Lung (tissue), 11 donors: ENCODE measurements at regions not wholly inside any gene's neighbourhood (a gene's known extent, or its start where the extent isn't known, plus 50 kb on each side); places are given as distances from the start of the nearest gene placed in this dataset.
"Not testable (repeated sequence)": the region's sequence is repeated elsewhere in the genome, so short reads cannot be mapped to it uniquely, and the experiment has no call there.

Experiments
- ATAC-seq: fragments of 200-7000 bp; cut with Tn5 transposase; one replicate; pipeline ENCODE4 v1.9.1; 2020; ENCODE audit warnings: moderate number of reproducible peaks; ENCODE audit not compliant: insufficient read depth, low FRiP score
- DNase-seq, 3 donors: peaks; one replicate each; pipeline ENCODE4 v3.0.0-alpha.2; 2013 to 2017
- H3K27ac ChIP-seq, 2 donors: one replicate each; pipeline ENCODE4 v1.5.1; 2013; ENCODE audit warnings: mild to moderate bottlenecking in 2 of 2, moderate library complexity in 2 of 2, control low read depth in 1 of 2, inconsistent platforms in 1 of 2, low read depth in 1 of 2, low read length in 1 of 2
- H3K27me3 ChIP-seq, 3 donors: one replicate each; pipeline ENCODE4 v1.5.1; 2013; ENCODE audit warnings: low read length in 2 of 3; ENCODE audit not compliant: control insufficient read depth in 3 of 3, insufficient read depth in 3 of 3
- H3K36me3 ChIP-seq, 4 donors: one replicate each; pipeline ENCODE4 v1.5.1; 2013; ENCODE audit warnings: low read length in 4 of 4, mild to moderate bottlenecking in 1 of 4, moderate library complexity in 1 of 4; ENCODE audit not compliant: control insufficient read depth in 4 of 4, insufficient read depth in 4 of 4
- H3K4me1 ChIP-seq, 5 donors: one replicate each; pipeline ENCODE4 v1.5.1; 2013; ENCODE audit warnings: low read length in 5 of 5, mild to moderate bottlenecking in 2 of 5, moderate library complexity in 1 of 5; ENCODE audit not compliant: control insufficient read depth in 5 of 5, insufficient read depth in 5 of 5
- H3K4me3 ChIP-seq: one replicate; pipeline ENCODE4 v1.5.1; 2013; ENCODE audit warnings: mild to moderate bottlenecking, control low read depth, moderate library complexity
- H3K9ac ChIP-seq, 2 donors: one replicate each; pipeline ENCODE4 v1.5.1; 2013; ENCODE audit warnings: low read length in 2 of 2, control low read depth in 1 of 2; ENCODE audit not compliant: insufficient read depth in 1 of 2
- H3K9me3 ChIP-seq, 4 donors: one replicate each; pipeline ENCODE4 v1.5.1; 2013; ENCODE audit warnings: low read length in 3 of 4, mild to moderate bottlenecking in 1 of 4, moderate library complexity in 1 of 4; ENCODE audit not compliant: control insufficient read depth in 4 of 4, insufficient read depth in 3 of 4
- WGBS, 2 donors: extraction: QIAGEN DNeasy Blood & Tissue Kit; methylation state at CpG; one replicate each; pipeline ENCODE4 v1.1.7; 2013; 5-methylcytosine and 5-hydroxymethylcytosine counted together
- TF ChIP-seq, protein P1 (sequence below): IDR thresholded peaks from 2 replicates; pipeline ENCODE4 v1.5.1; 2012; ENCODE audit warnings: mild to moderate bottlenecking; ENCODE audit errors: control extremely low read depth, extremely low read depth
- donor health status: control.
- donor health status: control.
- donor health status: Bipolar disorder and iron deficiency.
- donor health status: healthy.
- donor health status: DM: yes; HTN: yes; CAD: no.

DNA sequence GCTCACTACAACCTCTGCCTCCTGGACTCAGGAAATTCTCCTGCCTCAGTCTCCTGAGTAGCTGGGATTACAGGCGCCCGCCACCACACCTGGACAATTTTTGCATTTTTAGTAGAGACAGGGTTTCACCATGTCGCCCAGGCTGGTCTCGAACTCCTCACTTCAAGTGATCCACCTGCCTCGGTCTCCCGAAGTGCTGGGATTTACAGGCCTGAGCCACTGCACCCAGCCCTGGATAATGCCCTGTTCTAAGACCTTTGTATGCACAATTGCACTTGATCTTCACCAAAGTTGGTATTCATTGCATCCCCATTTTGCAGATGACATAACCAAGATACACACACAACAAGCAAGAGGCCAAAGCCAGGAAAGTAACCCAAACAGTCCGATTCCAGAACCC, 97.7 kb upstream of the CARD11 start:
- Histone ChIP-seq H3K4me1 (peaks cover 0 to 3% (median 0%) of the 10 kb centered on the region in 5 donors), H3K27me3 (peaks cover 0 to 2% (median 0%) of the 10 kb centered on the region in 3 donors), H3K4me3 (no peak overlapping the region), H3K36me3 (no peaks in the 10 kb centered on the region), H3K9me3 (peaks cover 0 to 3% (median 0%) of the 10 kb centered on the region in 4 donors), H3K27ac (no peak overlapping the region), H3K9ac (no peak overlapping the region)
- no peak for ATAC-seq
- no peak for DNase-seq
- 82 to 96% methylated on average over 7 of the region's 7 CpGs for WGBS, 2 donors
- TF ChIP-seq, protein P1, sequence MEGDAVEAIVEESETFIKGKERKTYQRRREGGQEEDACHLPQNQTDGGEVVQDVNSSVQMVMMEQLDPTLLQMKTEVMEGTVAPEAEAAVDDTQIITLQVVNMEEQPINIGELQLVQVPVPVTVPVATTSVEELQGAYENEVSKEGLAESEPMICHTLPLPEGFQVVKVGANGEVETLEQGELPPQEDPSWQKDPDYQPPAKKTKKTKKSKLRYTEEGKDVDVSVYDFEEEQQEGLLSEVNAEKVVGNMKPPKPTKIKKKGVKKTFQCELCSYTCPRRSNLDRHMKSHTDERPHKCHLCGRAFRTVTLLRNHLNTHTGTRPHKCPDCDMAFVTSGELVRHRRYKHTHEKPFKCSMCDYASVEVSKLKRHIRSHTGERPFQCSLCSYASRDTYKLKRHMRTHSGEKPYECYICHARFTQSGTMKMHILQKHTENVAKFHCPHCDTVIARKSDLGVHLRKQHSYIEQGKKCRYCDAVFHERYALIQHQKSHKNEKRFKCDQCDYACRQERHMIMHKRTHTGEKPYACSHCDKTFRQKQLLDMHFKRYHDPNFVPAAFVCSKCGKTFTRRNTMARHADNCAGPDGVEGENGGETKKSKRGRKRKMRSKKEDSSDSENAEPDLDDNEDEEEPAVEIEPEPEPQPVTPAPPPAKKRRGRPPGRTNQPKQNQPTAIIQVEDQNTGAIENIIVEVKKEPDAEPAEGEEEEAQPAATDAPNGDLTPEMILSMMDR: no peak

DNA sequence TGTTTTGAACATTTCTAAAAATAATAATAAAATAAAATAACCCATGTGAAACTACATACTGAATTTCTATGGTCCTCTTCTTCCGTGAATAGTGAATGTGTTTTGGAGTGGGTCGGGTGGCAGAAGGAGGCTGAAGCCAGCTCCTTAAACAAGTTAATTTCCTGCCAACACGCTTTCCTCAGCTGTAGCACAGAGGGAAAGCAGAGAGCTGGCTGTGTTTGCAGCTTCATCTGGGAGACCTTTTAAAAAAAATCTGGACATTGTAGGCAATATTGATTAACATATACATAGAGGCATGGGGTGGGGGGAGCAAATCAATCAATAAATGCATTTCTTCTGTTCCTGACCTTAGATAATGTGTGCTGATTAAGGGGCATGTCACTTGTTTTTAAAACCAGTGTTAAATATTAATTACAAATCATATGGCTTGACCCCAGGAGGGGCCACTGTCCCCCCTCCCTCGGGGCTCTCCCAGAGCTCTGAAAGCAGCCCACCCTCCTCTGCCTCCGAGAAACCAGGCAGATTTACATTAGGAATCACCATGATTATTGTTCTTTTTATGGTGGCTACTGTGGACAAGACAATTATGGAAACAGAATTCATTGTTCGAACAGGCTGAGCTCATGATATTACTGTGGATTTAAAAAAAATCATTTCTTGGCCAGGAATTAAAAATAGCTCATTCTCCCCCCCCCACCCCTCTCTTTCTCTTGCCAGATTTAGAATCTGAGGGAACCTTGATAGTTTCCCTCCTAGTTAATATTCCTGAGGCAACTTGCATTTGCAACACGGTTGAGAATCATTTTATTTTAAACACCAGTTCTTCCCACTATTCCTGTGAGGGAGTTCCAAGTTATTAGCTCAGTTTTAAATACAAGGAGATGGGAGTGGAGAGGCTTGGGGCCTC, 100.5 kb upstream of the CARD11 start:
- TF ChIP-seq, protein P1: no peak

DNA sequence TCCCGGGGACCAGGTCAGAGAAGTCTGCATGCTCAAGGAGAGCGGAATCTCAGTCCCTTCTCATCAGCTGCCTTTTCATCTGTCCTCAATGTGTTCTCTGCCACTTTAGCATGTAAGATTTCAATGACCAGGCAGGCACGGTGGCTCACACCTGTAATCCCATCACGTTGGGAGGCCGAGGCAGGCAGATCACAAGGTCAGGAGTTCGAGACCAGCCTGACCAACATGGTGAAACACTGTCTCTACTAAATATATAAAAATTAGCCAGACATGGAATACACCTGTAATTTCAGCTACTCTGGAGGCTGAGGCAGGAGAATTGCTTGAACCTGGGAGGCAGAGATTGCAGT, 101.1 kb upstream of the CARD11 start:
- not testable (repeated sequence) for DNase-seq, ATAC-seq, H3K27ac ChIP-seq, H3K4me1 ChIP-seq, H3K4me3 ChIP-seq, H3K27me3 ChIP-seq, H3K9me3 ChIP-seq, H3K9ac ChIP-seq, H3K36me3 ChIP-seq
- 74 to 90% methylated on average over 6 of the region's 6 CpGs for WGBS, 2 donors

More for the DNA sequence above, 100.5 kb upstream of the CARD11 start:
- ATAC-seq (no peak), DNase-seq (peak in 1 of 3 donors; percentile 23)
- H3K9me3 ChIP-seq: no peaks in the 10 kb centered on the region
- no peak overlapping the region for H3K4me3 ChIP-seq
- no peaks in the 10 kb centered on the region for H3K36me3 ChIP-seq
- H3K27ac ChIP-seq: no peak overlapping the region
- peaks cover 0 to 3% (median 0%) of the 10 kb centered on the region in 5 donors for H3K4me1 ChIP-seq
- H3K27me3 ChIP-seq: peaks cover 0 to 2% (median 0%) of the 10 kb centered on the region in 3 donors
- 36 to 66% methylated on average over 7 of the region's 7 CpGs for WGBS, 2 donors
- H3K9ac ChIP-seq: no peak overlapping the region

DNA sequence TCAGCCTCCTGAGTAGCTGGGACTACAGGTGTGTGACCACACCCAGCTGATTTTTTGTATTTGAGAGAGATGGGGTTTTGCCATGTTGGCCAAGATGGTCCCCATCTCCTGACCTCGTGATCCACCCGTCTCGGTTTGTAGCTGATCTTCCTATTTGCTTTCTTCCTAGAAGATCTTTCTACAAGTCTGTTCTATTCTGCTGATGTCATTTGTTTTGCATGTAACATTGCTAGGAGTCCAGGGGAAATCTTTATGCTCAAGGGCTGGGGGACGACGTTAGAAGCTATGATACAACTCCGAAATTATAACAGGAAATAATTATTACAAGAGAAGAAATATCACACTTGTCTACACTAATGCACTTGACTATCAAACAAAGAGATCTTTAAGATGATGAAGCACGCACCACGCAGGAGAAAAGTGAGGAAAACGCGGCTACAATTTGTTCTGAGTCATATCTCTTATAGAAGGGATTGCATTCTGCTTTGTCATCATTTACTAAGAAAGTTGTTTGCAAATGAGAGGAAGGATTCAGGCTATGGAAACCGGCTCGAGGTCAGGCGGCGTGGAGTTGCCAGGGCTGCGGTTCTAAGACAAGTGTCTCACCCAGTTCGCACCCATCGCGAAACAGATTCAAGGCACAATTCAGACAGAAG, 103.0 kb upstream of the CARD11 start:
- H3K9me3 ChIP-seq: no peaks in the 10 kb centered on the region
- H3K27ac ChIP-seq: no peak overlapping the region
- no peaks in the 10 kb centered on the region for H3K36me3 ChIP-seq
- H3K27me3 ChIP-seq: no peaks in the 10 kb centered on the region
- WGBS, 2 donors: 35 to 57% methylated on average over 18 of the region's 18 CpGs
- DNase-seq (no peak), ATAC-seq (no peak)
- no peak overlapping the region for H3K4me3 ChIP-seq
- TF ChIP-seq, protein P1: no peak
- H3K4me1 ChIP-seq: peaks cover 0 to 3% (median 0%) of the 10 kb centered on the region in 5 donors
- no peak overlapping the region for H3K9ac ChIP-seq

DNA sequence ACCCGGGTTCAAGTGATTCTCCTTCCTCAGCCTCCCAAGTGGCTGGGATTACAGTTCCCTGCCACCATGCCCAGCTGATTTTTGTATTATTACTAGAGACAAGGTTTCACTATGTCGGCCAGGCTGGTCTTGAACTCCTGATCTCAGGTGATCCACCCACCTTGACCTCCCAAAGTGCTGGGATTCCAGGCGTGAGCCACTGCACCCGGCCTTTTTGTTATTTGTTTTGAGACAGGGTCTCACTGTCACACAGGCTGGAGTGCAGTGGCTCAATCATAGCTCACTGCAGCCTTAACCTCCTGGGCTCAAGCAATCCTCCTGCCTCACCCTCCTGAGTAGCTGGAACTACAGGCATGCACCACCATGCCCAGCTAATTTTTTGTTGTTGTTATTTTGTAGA, 104.8 kb upstream of the CARD11 start:
- H3K9me3 ChIP-seq, H3K27me3 ChIP-seq, H3K4me1 ChIP-seq, DNase-seq, ATAC-seq, H3K27ac ChIP-seq, H3K4me3 ChIP-seq, H3K36me3 ChIP-seq, H3K9ac ChIP-seq: not testable (repeated sequence)
- 47 to 94% methylated on average over 4 of the region's 4 CpGs for WGBS, 2 donors
